VCaP (cell line): ENCODE measurements at regions not wholly inside any gene's neighbourhood (a gene's known extent, or its start where the extent isn't known, plus 50 kb on each side); places are given as distances from the start of the nearest gene placed in this dataset.

Experiments
- H3K27ac ChIP-seq: fragments of 450-650 bp; 2 replicates; pipeline ENCODE4 v1.5.1; 2017
- CTCF ChIP-seq: fragments of 450-650 bp; conservative IDR thresholded peaks from 2 replicates; pipeline ENCODE4 v1.5.1; 2017; ENCODE audit warnings: mild to moderate bottlenecking, moderate library complexity

- no peak overlapping the region for H3K27ac ChIP-seq
- no peak for TF ChIP-seq CTCF
Observed at GRCh38 chr1:59122527-59122926, 174.4 kb upstream of the FGGY start.

GRCh38 chr1:59123081-59123681, 173.7 kb upstream of the FGGY start:
- TF ChIP-seq CTCF, result no peak
- no peak overlapping the region for H3K27ac ChIP-seq

GRCh38 chr1:59124166-59124565, 172.7 kb upstream of the FGGY start:
- no peak overlapping the region for H3K27ac ChIP-seq
- TF ChIP-seq CTCF, result no peak

DNA sequence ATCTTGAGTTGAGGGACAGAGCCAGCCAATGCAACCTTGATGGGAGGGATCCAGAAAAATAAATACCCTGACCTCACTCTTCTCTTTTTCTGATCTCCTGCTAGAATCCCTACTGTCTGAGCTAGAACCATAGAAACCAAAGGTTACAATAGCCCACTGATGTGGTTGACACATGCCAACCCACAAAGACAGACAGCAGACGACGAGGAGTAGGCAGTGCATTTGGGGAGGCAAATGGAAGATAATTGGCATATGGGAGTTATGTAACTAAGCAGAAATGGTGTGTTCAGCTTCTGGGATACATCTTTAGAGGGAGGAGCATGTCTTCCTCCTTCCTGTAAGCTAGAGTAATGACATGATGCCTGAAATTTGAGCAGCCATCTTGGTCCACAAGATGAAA, 171.7 kb upstream of the FGGY start:
- H3K27ac ChIP-seq, result no peak overlapping the region
- no peak for TF ChIP-seq CTCF

GRCh38 chr1:59125676-59126320, 171.1 kb upstream of the FGGY start:
- H3K27ac ChIP-seq, result no peak overlapping the region
- TF ChIP-seq CTCF, result no peak

- H3K27ac ChIP-seq, result no peak overlapping the region
- no peak for TF ChIP-seq CTCF
Observed at GRCh38 chr1:59126366-59126765, 170.5 kb upstream of the FGGY start.

- H3K27ac ChIP-seq, result no peak overlapping the region
- TF ChIP-seq CTCF, result no peak
Observed at GRCh38 chr1:59128239-59128736, 168.6 kb upstream of the FGGY start.
